ENCODE measurements at regions not wholly inside any gene's neighbourhood (a gene's known extent, or its start where the extent isn't known, plus 50 kb on each side); places are given as distances from the start of the nearest gene placed in this dataset.

GRCh38 chr4:26175006-26175786, 145.6 kb upstream of the RBPJ start:
- TF ChIP-seq CTCF (IDR thresholded peaks at IDR 0.05) = no peak
- TF ChIP-seq EP300 (IDR thresholded peaks at IDR 0.05) = no peak
- no peak for TF ChIP-seq POLR2A (IDR thresholded peaks at IDR 0.05; ENCODE audit: low read depth)

Data from esophagus muscularis mucosa (tissue), 4 donors.